ENCODE measurements at regions not wholly inside any gene's neighbourhood (a gene's known extent, or its start where the extent isn't known, plus 50 kb on each side); places are given as distances from the start of the nearest gene placed in this dataset.
"Not testable (repeated sequence)": the region's sequence is repeated elsewhere in the genome, so short reads cannot be mapped to it uniquely, and the experiment has no call there.

GRCh38 chr11:81377418-81377817 lies 1356.2 kb downstream of the FAM181B start:
- DNase-seq, result no peak

DNA sequence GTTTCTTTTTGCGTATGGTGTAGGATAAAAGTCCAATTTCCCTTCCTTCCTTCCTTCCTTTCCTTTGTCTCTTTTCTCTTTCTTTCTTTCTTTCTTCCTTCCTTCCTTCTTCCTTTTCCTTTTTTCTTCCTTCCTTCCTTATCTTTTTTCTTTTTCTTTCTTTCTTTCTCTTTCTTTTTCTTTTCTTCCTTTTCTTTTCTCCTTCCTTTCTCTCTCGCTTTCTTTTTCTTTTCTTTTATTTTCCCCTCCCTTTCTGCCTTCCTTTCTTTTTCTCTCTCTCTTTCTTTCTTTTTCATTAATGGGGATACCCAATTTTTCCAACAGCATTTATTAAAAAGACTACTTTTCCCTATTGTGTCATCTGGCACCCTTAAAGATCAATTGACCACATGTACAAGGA lies 1359.7 kb downstream of the FAM181B start:
- DNase-seq, result no peak

DNA sequence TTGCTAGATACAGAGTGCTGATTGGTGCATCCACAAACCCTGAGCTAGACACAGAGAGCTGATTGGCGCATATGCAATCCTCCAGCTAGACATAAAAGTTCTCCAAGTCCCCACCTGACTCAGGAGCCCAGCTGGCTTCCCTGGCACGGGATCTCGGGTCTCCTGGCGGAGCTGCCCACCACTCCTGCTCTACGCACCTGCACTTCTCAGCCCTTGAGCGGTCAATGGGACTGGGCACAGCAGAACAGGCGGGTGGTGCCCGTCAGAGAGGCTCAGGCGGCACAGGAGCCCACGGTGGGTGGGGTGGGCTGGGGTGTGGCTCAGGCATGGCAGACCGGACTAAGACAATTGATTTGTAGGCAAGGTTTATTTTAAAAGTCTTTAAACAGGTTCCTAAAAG lies 1365.5 kb downstream of the FAM181B start:
- DNase-seq, result no peak

DNA sequence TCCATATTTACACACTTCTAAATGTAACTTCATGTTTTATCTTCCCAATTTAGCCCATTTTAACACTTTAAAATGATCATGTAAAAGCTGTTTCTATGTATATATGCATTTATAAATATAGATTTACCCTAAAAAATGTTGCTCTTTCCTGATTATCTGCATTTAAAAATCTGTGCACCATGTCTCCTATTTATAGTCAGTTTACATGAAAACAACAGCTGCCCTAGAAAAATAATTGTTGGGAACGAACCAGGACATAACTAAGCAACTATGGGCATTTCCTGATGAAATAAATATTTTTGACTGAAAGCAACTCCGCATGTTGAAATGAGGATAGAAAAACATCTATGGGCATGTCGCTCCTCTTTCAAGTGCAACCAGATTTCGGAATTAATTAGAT lies 1368.2 kb downstream of the FAM181B start:
- no peak for DNase-seq

- DNase-seq, result no peak
Measured at GRCh38 chr11:81359476-81359875, 1374.2 kb downstream of the FAM181B start.

DNA sequence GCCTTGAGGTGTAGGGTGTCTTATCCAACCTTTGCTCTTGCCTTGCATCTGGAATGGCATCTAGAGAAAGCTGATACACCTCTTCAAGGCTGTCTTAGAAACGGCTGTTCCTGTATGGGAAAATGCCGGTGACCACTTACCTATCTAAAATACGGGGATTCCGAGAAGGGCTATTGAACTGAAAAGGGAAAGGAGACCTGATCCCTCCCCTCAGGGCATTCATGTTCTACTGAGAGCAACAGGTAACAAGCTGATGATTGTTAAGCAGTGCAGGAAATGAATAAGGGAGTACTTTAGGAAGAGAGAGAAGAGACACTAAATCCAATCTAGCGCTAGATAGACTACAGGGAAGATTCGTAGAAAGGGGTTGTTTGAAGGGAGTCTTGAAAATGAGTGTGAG lies 1388.1 kb downstream of the FAM181B start:
- no peak for DNase-seq

GRCh38 chr11:81342966-81343365 lies 1390.7 kb downstream of the FAM181B start:
- DNase-seq, result no peak

DNA sequence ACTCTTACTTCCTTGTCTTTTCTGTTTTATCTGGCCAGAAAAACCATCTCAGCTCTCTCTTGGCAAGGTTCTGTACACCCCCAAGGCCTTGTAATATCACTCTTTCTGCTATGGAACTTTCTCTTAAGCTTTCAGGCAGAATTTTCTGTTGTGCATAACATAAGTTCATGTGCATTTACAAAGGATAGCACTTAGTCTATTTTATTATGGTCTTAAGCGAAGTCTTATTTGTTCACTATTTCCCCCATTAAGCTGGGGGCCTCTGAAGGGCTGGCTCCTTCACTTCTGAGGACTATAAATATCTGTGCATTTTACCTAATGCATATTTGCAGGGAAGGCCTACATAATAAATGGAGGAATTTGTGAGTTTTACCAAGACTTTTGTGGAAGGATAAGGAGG lies 1393.4 kb downstream of the FAM181B start:
- no peak for DNase-seq

GRCh38 chr11:81339521-81339920 lies 1394.1 kb downstream of the FAM181B start:
- no peak for DNase-seq

GRCh38 chr11:81337756-81338155 lies 1395.9 kb downstream of the FAM181B start:
- DNase-seq, result no peak

DNA sequence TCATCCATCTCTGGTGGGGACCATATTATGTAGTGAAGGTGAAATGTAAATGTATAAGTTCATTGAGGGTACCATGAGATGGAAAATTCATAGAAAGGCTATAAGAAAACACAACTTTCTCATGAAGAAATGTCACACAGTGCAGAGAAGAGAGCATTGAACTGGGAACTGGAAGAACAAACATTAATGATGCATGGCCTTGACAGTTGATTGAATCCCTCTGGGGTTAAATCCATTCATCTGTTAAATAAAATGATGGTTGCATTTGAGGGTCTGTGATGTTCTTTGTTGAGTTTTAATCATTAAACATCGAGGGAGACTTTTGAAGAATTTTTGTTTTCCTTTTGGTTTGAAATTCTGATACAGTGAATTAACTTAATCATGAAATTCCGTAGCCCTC lies 1401.4 kb downstream of the FAM181B start:
- DNase-seq, result no peak

- no peak for DNase-seq
Measured at GRCh38 chr11:81331611-81332235, 1401.9 kb downstream of the FAM181B start.

DNA sequence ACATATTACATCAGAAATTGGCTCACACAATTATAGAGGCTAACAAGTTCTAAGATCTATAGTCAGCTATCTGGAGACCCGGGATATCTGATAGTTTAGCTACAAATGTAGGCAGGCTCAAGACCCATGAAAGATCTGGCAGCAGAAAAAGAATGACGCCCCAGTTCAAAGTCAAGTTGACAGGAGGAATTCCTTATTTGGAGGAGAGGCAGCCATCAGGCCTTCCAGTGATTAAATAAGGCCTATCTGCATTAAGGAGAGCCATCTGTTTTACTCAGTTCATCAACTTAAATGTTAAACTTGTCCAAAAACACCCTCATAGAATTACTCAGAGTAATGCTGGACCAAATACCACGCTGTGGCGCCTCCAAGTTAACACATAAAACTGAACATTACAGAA lies 1402.6 kb downstream of the FAM181B start:
- DNase-seq, result no peak

DNA sequence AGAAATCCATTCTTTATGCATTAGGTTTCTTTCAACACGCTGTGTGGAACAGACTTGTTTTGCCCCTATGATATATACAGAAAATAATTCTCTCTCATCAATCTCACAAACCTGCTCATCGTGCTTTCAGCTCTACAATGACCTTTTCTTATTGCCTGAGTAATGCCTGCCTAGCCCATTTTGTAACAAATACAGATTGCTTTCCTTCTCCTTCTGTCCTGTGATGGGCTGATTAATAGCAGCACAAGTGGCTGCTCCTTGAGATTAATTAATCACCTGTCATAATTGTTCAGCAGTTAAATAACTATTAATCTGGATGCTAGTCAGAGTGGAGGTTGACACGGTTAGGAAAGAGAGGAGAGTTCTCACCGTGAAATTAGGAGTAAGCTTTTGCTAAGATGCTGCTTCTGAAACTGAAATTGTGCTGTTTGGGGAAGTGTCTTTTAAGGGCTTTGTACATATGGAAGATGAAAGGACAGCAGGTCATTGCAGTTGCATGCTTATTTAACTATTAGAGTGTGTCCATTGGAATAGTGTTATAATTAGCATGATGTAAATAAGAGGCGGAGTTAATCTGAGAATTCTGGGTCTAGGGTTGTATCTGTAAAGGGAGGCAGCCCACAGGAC lies 1430.5 kb downstream of the FAM181B start:
- DNase-seq, result no peak

GRCh38 chr11:81301166-81301830 lies 1432.4 kb downstream of the FAM181B start:
- no peak for DNase-seq

GRCh38 chr11:81286959-81287358 lies 1446.7 kb downstream of the FAM181B start:
- DNase-seq, result no peak

GRCh38 chr11:81286550-81286949 lies 1447.1 kb downstream of the FAM181B start:
- no peak for DNase-seq

- DNase-seq, result not testable (repeated sequence)
Measured at GRCh38 chr11:81280228-81280627, 1453.4 kb downstream of the FAM181B start.

GRCh38 chr11:81278991-81279390 lies 1454.7 kb downstream of the FAM181B start:
- DNase-seq, result no peak

DNA sequence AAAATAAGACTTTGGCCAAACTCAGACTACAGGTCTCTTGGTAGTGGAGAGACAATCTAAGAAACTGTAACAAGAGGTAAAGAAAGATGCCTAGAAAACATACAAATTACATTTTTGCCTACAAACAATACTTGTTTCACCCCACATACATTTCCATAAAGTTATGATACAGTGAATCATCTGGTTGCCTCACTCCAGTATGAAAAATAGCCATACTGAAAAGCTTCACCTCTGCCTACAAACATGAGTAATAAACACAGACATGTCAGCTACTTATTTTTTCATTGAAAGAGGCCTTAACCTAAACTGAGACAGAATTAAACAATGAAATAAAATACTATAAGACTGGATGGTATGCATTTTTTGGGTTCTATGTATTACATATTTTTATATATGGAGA lies 1463.0 kb downstream of the FAM181B start:
- no peak for DNase-seq

DNA sequence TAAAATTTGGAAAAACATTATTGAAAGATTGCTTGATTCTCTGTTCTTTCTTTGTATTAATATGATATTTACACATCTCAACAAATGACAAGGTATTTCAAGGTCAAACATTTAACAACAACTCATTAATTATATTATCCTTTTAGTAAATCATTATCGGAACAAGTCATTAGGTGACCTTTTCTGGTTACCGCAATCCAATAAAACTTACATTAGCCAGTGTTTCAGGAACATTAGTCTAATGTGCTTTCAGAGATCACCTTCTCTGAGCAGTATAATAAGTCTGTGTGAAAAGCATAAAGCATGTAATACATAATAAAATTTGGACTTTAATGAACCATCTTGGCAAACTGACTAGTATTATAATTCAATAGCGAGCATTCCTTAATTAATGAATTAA lies 1466.4 kb downstream of the FAM181B start:
- DNase-seq, result no peak

DNA sequence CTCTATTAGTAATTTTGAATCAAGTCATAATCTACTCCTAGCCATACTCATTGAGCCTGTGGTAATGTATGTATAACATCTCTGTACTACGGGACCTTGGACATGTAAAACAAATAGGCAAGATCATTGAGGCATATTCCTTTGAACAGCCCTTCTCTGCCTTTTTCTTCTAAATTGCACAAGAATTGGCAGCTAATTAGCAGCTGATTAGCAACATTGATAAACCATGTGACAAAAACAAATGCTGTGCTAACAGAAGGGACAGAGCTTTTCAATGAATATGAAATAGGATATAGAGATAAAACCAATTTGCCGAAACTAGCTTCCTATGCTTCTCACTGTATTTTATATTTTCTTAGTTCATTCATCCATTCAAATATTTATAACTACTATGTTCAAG lies 1474.2 kb downstream of the FAM181B start:
- no peak for DNase-seq

DNA sequence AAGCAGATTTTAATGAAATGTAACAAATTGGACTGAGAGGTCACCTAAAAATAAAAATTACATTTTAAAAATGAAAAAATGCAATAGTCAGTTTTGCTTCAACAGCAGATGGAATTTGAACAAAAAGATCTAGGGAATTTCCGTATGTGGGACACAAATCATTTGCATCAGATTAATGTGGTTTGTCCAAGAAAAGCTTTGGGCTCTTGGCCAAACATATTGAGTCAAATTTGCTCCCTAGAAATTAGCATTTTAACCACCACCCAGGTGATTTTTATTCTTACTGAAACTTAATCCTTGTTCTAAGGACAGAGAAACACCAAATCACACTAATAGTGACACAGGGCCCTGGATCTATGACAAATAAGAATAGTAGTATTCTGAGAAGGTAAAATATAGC lies 1477.8 kb downstream of the FAM181B start:
- no peak for DNase-seq

DNA sequence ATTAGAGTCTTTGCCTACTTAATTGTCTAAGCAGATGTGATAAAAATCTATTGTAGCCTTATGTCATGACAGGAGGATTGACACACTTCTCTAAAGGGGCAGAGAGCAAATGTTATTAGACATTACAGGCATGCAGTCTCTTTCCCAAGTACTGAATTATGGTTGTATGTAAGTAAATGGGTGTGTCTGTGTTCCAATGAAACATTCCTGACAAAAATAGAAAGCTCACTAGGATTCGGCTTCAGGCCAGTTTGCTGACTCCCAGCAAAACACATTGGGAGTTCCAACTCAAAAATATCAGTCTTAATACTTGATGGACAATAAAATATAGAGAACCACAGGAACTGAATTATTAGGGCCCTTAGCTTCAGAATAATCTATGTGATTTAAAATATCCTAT lies 1480.4 kb downstream of the FAM181B start:
- DNase-seq, result no peak
